ENCODE measurements at regions not wholly inside any gene's neighbourhood (a gene's known extent, or its start where the extent isn't known, plus 50 kb on each side); places are given as distances from the start of the nearest gene placed in this dataset.

GRCh38 chr5:163177971-163178370, 259.4 kb upstream of the CCNG1 start:
- H3K36me3 Mint-ChIP-seq, result no peaks in the 10 kb centered on the region
- peaks cover 2% of the 10 kb centered on the region for H3K27me3 Mint-ChIP-seq (ENCODE audit: low read depth)
- no peaks in the 10 kb centered on the region for H3K4me1 Mint-ChIP-seq
- no peaks in the 10 kb centered on the region for H3K9me3 Mint-ChIP-seq
- H3K4me3 Mint-ChIP-seq, result no peak overlapping the region
- DNase-seq (ENCODE audit: low spot score in 2 of 2, unreplicated experiment in 2 of 2), result no peak
- no peak for TF ChIP-seq CTCF (IDR thresholded peaks at IDR 0.05; ENCODE audit: unreplicated experiment)
- no peak overlapping the region for H3K27ac Mint-ChIP-seq

- no peaks in the 10 kb centered on the region for H3K4me1 Mint-ChIP-seq
- no peak for DNase-seq (ENCODE audit: low spot score in 2 of 2, unreplicated experiment in 2 of 2)
- H3K36me3 Mint-ChIP-seq, result no peaks in the 10 kb centered on the region
- no peak for TF ChIP-seq CTCF (IDR thresholded peaks at IDR 0.05; ENCODE audit: unreplicated experiment)
- no peaks in the 10 kb centered on the region for H3K27me3 Mint-ChIP-seq (ENCODE audit: low read depth)
- H3K9me3 Mint-ChIP-seq, result peaks cover 9% of the 10 kb centered on the region
- H3K27ac Mint-ChIP-seq, result no peak overlapping the region
- H3K4me3 Mint-ChIP-seq, result no peak overlapping the region
Measured at GRCh38 chr5:163185315-163185714, 252.1 kb upstream of the CCNG1 start.

GRCh38 chr5:163189023-163189553, 248.3 kb upstream of the CCNG1 start:
- H3K9me3 Mint-ChIP-seq, result peaks cover 12% of the 10 kb centered on the region
- H3K4me3 Mint-ChIP-seq, result no peak overlapping the region
- no peak for TF ChIP-seq CTCF (IDR thresholded peaks at IDR 0.05; ENCODE audit: unreplicated experiment)
- H3K27ac Mint-ChIP-seq, result no peak overlapping the region
- H3K4me1 Mint-ChIP-seq, result no peaks in the 10 kb centered on the region
- DNase-seq (ENCODE audit: low spot score in 2 of 2, unreplicated experiment in 2 of 2), result no peak
- H3K27me3 Mint-ChIP-seq (ENCODE audit: low read depth), result no peaks in the 10 kb centered on the region
- H3K36me3 Mint-ChIP-seq, result no peaks in the 10 kb centered on the region

DNA sequence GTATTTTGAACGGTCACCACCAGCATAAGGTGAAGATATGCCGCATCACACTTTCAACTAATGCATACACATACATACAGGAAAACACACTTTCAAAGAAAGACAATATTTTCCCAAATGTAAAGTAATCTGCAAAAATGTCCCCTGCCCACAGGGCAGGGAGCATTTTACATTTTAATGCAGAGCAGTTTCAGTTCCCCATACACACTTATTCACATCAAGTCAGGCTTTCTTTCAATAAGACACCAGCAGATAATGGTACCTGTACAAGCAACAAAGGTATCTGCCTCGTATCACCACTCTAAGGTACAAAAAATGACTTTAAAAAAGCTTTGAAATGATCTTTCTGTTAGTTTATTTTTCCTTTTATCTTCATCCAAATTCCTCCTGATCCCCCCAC, 247.1 kb upstream of the CCNG1 start:
- DNase-seq (ENCODE audit: low spot score in 2 of 2, unreplicated experiment in 2 of 2), result no peak
- no peaks in the 10 kb centered on the region for H3K4me1 Mint-ChIP-seq
- H3K9me3 Mint-ChIP-seq, result peaks cover 9% of the 10 kb centered on the region
- H3K27ac Mint-ChIP-seq, result no peak overlapping the region
- no peaks in the 10 kb centered on the region for H3K36me3 Mint-ChIP-seq
- H3K27me3 Mint-ChIP-seq (ENCODE audit: low read depth), result no peaks in the 10 kb centered on the region
- no peak overlapping the region for H3K4me3 Mint-ChIP-seq
- TF ChIP-seq CTCF (IDR thresholded peaks at IDR 0.05; ENCODE audit: unreplicated experiment), result no peak

GRCh38 chr5:163190784-163191183, 246.6 kb upstream of the CCNG1 start:
- no peaks in the 10 kb centered on the region for H3K4me1 Mint-ChIP-seq
- TF ChIP-seq CTCF (IDR thresholded peaks at IDR 0.05; ENCODE audit: unreplicated experiment), result no peak
- no peak overlapping the region for H3K4me3 Mint-ChIP-seq
- DNase-seq (ENCODE audit: low spot score in 2 of 2, unreplicated experiment in 2 of 2), result no peak
- peaks cover 4% of the 10 kb centered on the region for H3K9me3 Mint-ChIP-seq
- H3K27ac Mint-ChIP-seq, result no peak overlapping the region
- no peaks in the 10 kb centered on the region for H3K27me3 Mint-ChIP-seq (ENCODE audit: low read depth)
- no peaks in the 10 kb centered on the region for H3K36me3 Mint-ChIP-seq

GRCh38 chr5:163193886-163194285, 243.5 kb upstream of the CCNG1 start:
- Mint-ChIP-seq H3K4me1 (no peaks in the 10 kb centered on the region), H3K9me3 (peaks cover 3% of the 10 kb centered on the region), H3K36me3 (no peaks in the 10 kb centered on the region), H3K4me3 (no peak overlapping the region), H3K27ac (no peak overlapping the region), H3K27me3 (ENCODE audit: low read depth) (no peaks in the 10 kb centered on the region)
- no peak for TF ChIP-seq CTCF (IDR thresholded peaks at IDR 0.05; ENCODE audit: unreplicated experiment)
- no peak for DNase-seq (ENCODE audit: low spot score in 2 of 2, unreplicated experiment in 2 of 2)
